Stimulated activated effector memory CD8-positive, alpha-beta T cell treated with anti-CD3 and anti-CD28 coated beads, Interleukin-12 subunit alpha, Interleukin-12 subunit beta, amount 100 ng/mL, for 72 hours (primary cell): ENCODE measurements at regions not wholly inside any gene's neighbourhood (a gene's known extent, or its start where the extent isn't known, plus 50 kb on each side); places are given as distances from the start of the nearest gene placed in this dataset.

Experiments used
- ATAC-seq: fragments of 150-1000 bp; cut with Tn5 transposase; 2 replicates; pipeline ENCODE4 v1.10.0; 2021
- DNase-seq, 2 donors: peaks; one replicate each; pipeline ENCODE4 v3.0.0; 2021 to 2022; ENCODE audit warnings: low spot score in 2 of 2
- H3K27ac Mint-ChIP-seq: one replicate; pipeline ENCODE4 v1.8.0; 2022; ENCODE audit warnings: mild to moderate bottlenecking, mixed read lengths
- H3K36me3 Mint-ChIP-seq: one replicate; pipeline ENCODE4 v1.8.0; 2022; ENCODE audit warnings: mild to moderate bottlenecking, mixed read lengths
- H3K4me1 Mint-ChIP-seq: one replicate; pipeline ENCODE4 v1.8.0; 2022; ENCODE audit warnings: mixed read lengths
- H3K4me3 Mint-ChIP-seq: one replicate; pipeline ENCODE4 v1.8.0; 2022; ENCODE audit warnings: mild to moderate bottlenecking, mixed read lengths
- H3K9me3 Mint-ChIP-seq: one replicate; pipeline ENCODE4 v1.8.0; 2022; ENCODE audit warnings: mixed read lengths

GRCh38 chr12:75585330-75585729 is 73.9 kb upstream of the KRR1 start:
- H3K9me3 Mint-ChIP-seq: peaks cover 3% of the 10 kb centered on the region
- H3K4me3 Mint-ChIP-seq: no peak overlapping the region
- ATAC-seq (no peak), DNase-seq (no peak)
- no peaks in the 10 kb centered on the region for H3K36me3 Mint-ChIP-seq
- H3K27ac Mint-ChIP-seq: no peak overlapping the region
- peaks cover 24% of the 10 kb centered on the region for H3K4me1 Mint-ChIP-seq

GRCh38 chr12:75583355-75583754 is 71.9 kb upstream of the KRR1 start:
- no peak overlapping the region for H3K4me3 Mint-ChIP-seq
- H3K27ac Mint-ChIP-seq: no peak overlapping the region
- DNase-seq (no peak), ATAC-seq (no peak)
- H3K9me3 Mint-ChIP-seq: peaks cover 3% of the 10 kb centered on the region
- H3K36me3 Mint-ChIP-seq: no peaks in the 10 kb centered on the region
- H3K4me1 Mint-ChIP-seq: peaks cover 6% of the 10 kb centered on the region

- no peak overlapping the region for H3K4me3 Mint-ChIP-seq
- H3K27ac Mint-ChIP-seq: no peak overlapping the region
- ATAC-seq (no peak), DNase-seq (no peak)
- H3K9me3 Mint-ChIP-seq: no peaks in the 10 kb centered on the region
- H3K36me3 Mint-ChIP-seq: no peaks in the 10 kb centered on the region
- no peaks in the 10 kb centered on the region for H3K4me1 Mint-ChIP-seq
These were observed 70.1 kb upstream of the KRR1 start for GRCh38 chr12:75581515-75581914.

- ATAC-seq: no peak
- Mint-ChIP-seq H3K36me3 (no peaks in the 10 kb centered on the region), H3K4me3 (no peak overlapping the region), H3K27ac (no peak overlapping the region), H3K9me3 (no peaks in the 10 kb centered on the region), H3K4me1 (no peaks in the 10 kb centered on the region)
- no peak for DNase-seq
These were observed 68.1 kb upstream of the KRR1 start for GRCh38 chr12:75579552-75579951.

DNA sequence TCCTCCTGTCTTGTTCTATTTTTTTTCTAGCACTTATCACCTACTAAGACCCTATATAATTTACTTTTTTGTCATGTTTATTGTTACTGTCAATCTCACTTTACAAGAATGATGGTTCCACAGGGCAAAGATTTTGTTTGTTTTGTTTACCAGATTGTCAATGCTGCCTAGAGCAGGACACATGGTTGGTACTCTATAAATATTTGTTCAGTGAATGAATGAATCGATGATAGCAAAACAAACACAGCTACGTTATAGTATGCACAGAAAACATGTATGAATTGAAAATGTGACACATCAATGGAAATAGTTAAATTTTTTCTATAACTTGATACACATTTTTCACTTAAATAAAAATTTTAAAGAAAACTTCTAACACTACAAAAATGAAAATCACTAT is 67.1 kb upstream of the KRR1 start:
- H3K27ac Mint-ChIP-seq: no peak overlapping the region
- ATAC-seq (no peak), DNase-seq (no peak)
- no peaks in the 10 kb centered on the region for H3K9me3 Mint-ChIP-seq
- H3K4me1 Mint-ChIP-seq: no peaks in the 10 kb centered on the region
- H3K4me3 Mint-ChIP-seq: no peak overlapping the region
- no peaks in the 10 kb centered on the region for H3K36me3 Mint-ChIP-seq

GRCh38 chr12:75577812-75578211 is 66.4 kb upstream of the KRR1 start:
- Mint-ChIP-seq H3K27ac (no peak overlapping the region), H3K9me3 (no peaks in the 10 kb centered on the region), H3K4me3 (no peak overlapping the region), H3K4me1 (no peaks in the 10 kb centered on the region), H3K36me3 (no peaks in the 10 kb centered on the region)
- DNase-seq (no peak), ATAC-seq (no peak)

- ATAC-seq: no peak
- no peak overlapping the region for H3K27ac Mint-ChIP-seq
These were observed 60.3 kb upstream of the KRR1 start for GRCh38 chr12:75571656-75572205.

GRCh38 chr12:75571204-75571603 is 59.8 kb upstream of the KRR1 start:
- Mint-ChIP-seq H3K36me3 (no peaks in the 10 kb centered on the region), H3K4me3 (no peak overlapping the region), H3K27ac (no peak overlapping the region), H3K4me1 (no peaks in the 10 kb centered on the region), H3K9me3 (no peaks in the 10 kb centered on the region)
- ATAC-seq (no peak), DNase-seq (no peak)

More at GRCh38 chr12:75571656-75572205, 60.3 kb upstream of the KRR1 start:
- DNase-seq: no peak
- Mint-ChIP-seq H3K9me3 (no peaks in the 10 kb centered on the region), H3K36me3 (no peaks in the 10 kb centered on the region), H3K4me1 (no peaks in the 10 kb centered on the region), H3K4me3 (no peak overlapping the region)

GRCh38 chr12:75568801-75569200 is 57.4 kb upstream of the KRR1 start:
- Mint-ChIP-seq H3K36me3 (no peaks in the 10 kb centered on the region), H3K27ac (no peak overlapping the region), H3K4me3 (no peak overlapping the region), H3K4me1 (no peaks in the 10 kb centered on the region), H3K9me3 (no peaks in the 10 kb centered on the region)
- ATAC-seq (no peak), DNase-seq (no peak)

- no peak overlapping the region for H3K4me3 Mint-ChIP-seq
- DNase-seq (no peak), ATAC-seq (no peak)
- H3K4me1 Mint-ChIP-seq: no peaks in the 10 kb centered on the region
- H3K9me3 Mint-ChIP-seq: no peaks in the 10 kb centered on the region
- H3K27ac Mint-ChIP-seq: no peak overlapping the region
- no peaks in the 10 kb centered on the region for H3K36me3 Mint-ChIP-seq
These were observed 57.0 kb upstream of the KRR1 start for GRCh38 chr12:75568393-75568792.

- H3K27ac Mint-ChIP-seq: no peak overlapping the region
- H3K36me3 Mint-ChIP-seq: no peaks in the 10 kb centered on the region
- no peak for DNase-seq
- no peak overlapping the region for H3K4me3 Mint-ChIP-seq
- no peak for ATAC-seq
- H3K4me1 Mint-ChIP-seq: no peaks in the 10 kb centered on the region
- no peaks in the 10 kb centered on the region for H3K9me3 Mint-ChIP-seq
These were observed 54.4 kb upstream of the KRR1 start for GRCh38 chr12:75565795-75566194.

DNA sequence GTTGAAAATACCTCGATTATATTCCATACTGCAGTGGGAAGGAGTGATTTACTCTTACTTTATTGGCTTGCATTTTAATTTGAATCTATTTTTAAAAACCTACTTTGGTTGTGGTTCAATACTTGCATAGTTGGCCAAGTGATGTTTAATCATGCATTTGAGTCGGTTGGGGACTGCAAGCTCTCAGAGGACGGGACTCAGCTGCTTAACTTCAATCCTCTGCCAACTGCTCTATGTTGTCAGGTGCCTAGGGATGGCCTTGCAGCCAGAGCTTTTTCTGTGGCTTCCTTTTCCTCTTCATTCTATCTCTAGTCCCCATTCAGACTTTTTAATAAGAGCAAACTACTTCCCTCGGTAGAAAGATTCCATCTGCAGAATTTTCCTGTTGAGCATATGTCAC is 53.4 kb upstream of the KRR1 start:
- H3K36me3 Mint-ChIP-seq: no peaks in the 10 kb centered on the region
- H3K27ac Mint-ChIP-seq: no peak overlapping the region
- no peaks in the 10 kb centered on the region for H3K9me3 Mint-ChIP-seq
- DNase-seq: no peak
- ATAC-seq: no peak
- no peaks in the 10 kb centered on the region for H3K4me1 Mint-ChIP-seq
- no peak overlapping the region for H3K4me3 Mint-ChIP-seq

DNA sequence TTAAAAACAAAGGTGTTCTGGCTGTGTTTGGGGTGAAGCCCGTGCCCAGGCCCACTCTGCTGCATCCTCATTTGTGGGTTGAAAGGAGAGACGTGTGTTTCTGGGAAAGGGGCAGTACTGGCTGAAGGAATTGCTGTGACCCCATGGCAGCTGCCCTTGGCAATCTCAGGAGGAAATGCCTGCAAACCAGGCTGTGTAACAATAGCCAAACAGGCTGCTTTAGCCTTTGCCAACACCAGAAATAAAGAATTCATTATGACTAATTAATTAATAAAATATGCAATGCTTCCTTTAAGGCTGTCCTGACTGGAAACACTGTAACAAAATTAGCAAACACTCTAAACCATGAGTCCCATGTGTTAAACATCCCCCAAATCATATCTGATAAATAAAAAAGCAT is 53.0 kb upstream of the KRR1 start:
- H3K36me3 Mint-ChIP-seq: no peaks in the 10 kb centered on the region
- ATAC-seq (no peak), DNase-seq (no peak)
- H3K27ac Mint-ChIP-seq: no peak overlapping the region
- no peak overlapping the region for H3K4me3 Mint-ChIP-seq
- no peaks in the 10 kb centered on the region for H3K4me1 Mint-ChIP-seq
- no peaks in the 10 kb centered on the region for H3K9me3 Mint-ChIP-seq

GRCh38 chr12:75563351-75563750 is 51.9 kb upstream of the KRR1 start:
- no peak for DNase-seq
- Mint-ChIP-seq H3K9me3 (no peaks in the 10 kb centered on the region), H3K36me3 (no peaks in the 10 kb centered on the region), H3K4me3 (no peak overlapping the region), H3K4me1 (no peaks in the 10 kb centered on the region), H3K27ac (no peak overlapping the region)
- ATAC-seq: no peak

GRCh38 chr12:75561921-75562320 is 50.5 kb upstream of the KRR1 start:
- no peak overlapping the region for H3K27ac Mint-ChIP-seq
- no peaks in the 10 kb centered on the region for H3K4me1 Mint-ChIP-seq
- no peaks in the 10 kb centered on the region for H3K9me3 Mint-ChIP-seq
- DNase-seq (no peak), ATAC-seq (no peak)
- no peaks in the 10 kb centered on the region for H3K36me3 Mint-ChIP-seq
- H3K4me3 Mint-ChIP-seq: no peak overlapping the region
